GM18517 (cell line): ENCODE measurements at regions not wholly inside any gene's neighbourhood (a gene's known extent, or its start where the extent isn't known, plus 50 kb on each side); places are given as distances from the start of the nearest gene placed in this dataset.

Experiments used
- ATAC-seq: cut with Tn5 transposase; IDR thresholded peaks from one replicate; pipeline ENCODE4 v1.9.1; 2021; ENCODE audit warnings: mild to moderate bottlenecking, moderate library complexity; ENCODE audit not compliant: unreplicated experiment

GRCh38 chr13:90402613-90403012, 944.9 kb upstream of the MIR17HG start:
- no peak for ATAC-seq

- no peak for ATAC-seq
Observed at GRCh38 chr13:90403330-90404082, 944.0 kb upstream of the MIR17HG start.

DNA sequence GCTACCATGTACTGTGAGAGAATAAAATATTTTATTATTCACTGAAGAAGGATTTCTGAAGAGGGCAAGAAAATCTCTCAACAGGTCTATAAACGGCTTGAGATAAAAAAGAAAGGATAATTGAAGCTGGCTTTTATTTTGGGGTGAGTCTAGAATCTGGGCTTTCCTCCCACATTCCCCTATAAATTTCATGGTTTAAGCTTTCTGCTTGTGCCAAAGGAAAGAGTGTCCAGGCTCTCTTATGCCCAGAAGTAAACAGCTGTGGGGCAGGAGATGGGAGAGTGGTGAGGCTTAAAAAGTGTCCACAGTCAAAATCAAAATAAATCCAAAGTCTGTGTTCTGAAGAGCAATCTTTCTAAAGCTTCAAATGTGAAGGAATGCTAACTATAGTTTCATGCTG, 942.2 kb upstream of the MIR17HG start:
- no peak for ATAC-seq

- no peak for ATAC-seq
Observed at GRCh38 chr13:90412980-90413379, 934.5 kb upstream of the MIR17HG start.

DNA sequence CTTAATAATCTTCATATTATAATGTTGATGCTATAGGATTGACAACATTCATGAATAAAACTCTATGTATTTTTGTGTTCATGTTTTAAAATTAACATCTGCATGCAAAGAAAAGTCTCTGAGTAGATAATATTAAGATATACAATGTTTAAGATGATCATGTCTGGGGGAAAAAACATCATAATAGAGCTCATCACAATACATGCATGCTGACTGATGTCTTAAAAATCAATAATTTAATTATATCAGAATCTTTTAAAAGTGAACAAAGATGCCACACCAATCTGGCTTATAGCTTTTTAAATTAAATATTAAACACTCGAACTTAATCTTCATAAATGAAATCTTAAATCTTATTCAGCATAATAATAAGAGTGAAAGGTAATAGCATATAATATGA, 933.9 kb upstream of the MIR17HG start:
- ATAC-seq = no peak

- ATAC-seq = no peak
Observed at GRCh38 chr13:90414691-90415596, 932.5 kb upstream of the MIR17HG start.

DNA sequence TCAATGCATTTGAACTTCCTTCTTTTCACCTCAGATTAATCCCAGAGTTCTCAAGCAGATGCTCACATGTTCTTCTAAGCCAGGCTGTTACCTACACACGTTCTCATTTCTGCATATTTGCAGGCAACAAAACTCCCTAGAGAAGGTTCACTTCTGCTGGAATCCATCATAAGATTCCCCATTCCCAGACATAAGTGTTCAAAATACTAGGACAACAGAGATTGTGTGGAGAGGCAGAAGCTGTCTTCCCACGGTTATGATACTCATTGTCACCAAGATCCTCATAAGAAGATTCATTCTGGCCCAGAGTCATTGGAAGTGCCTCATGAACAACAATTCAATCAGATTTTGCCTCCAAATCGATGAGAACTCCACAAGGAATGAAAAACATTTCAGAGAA, 931.6 kb upstream of the MIR17HG start:
- ATAC-seq = no peak

DNA sequence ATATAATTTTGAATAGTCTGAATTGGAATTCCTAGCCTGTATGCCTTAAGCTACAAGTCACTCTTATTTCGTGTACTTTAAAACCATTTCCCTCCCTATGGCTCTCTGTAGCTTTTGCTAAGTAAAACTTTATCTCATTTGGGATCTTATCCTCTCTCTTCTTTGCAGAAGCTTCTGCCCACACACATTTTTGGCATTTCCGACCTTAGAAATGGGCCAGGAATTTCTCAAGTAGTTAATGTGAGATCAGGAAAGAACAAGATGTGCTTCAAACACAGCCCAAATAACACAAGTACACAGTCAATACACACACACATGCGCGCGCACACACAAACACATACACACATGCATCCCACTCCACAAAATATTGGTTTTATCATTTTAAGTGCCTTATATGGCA, 931.0 kb upstream of the MIR17HG start:
- no peak for ATAC-seq

GRCh38 chr13:90416938-90417337, 930.5 kb upstream of the MIR17HG start:
- no peak for ATAC-seq

- no peak for ATAC-seq
Observed at GRCh38 chr13:90420683-90421082, 926.8 kb upstream of the MIR17HG start.

GRCh38 chr13:90427322-90428272, 919.9 kb upstream of the MIR17HG start:
- ATAC-seq = no peak

- no peak for ATAC-seq
Observed at GRCh38 chr13:90428522-90429210, 918.8 kb upstream of the MIR17HG start.

DNA sequence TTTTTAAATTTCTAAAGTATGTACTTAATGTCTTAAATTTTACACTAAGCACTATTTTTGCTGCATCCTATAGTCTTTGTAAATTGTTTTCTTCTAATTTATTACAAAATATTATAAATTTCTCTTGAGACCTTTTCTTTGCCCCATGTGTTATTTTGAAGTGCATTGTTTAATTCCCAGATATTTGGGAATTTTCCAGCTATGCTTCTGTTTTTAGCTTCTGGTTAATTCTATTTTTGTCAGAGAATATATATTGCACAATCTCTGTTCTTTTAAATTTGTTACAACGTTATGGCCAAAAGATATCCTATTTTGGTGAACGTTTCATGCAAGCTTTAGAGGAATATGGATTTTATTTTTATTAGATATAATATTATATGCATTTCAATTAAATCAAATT, 917.4 kb upstream of the MIR17HG start:
- no peak for ATAC-seq

DNA sequence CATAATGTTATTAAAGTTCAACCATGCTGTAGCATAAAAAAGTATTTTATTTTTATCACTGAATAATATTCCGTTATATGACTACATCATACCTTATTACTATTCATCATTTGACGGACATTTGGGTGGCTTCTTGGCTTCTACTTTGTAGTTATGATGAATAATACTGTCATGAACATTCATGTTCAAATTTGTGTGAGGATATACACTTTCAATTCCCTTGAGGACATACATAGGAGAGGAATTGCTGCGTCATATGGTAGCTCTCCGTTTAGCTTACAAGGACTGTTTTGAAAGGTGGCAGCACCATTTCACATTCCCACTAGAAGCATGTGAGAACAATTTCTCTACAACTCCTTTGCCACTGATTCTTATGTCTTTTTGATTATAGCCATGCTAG, 910.8 kb upstream of the MIR17HG start:
- ATAC-seq = no peak

DNA sequence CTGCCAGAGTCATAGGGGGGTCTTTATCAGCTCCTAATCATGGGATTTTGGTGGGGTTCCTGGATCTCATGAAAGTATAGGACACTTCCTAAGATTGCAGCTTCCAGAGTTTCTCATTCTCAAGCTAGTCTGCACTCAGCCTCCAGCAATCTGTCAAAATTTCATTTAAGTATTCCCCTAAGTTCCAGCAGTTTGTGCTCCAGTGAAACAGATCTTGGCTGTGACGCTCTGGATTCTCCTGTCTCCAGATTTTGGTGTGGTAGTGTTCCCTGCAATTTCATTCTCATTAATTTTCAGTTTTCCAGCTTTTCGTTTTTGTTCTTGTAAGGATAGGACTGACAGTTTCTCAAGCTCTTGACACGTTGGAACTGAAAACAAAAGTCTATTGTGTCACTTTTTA, 908.9 kb upstream of the MIR17HG start:
- no peak for ATAC-seq

GRCh38 chr13:90443268-90443667, 904.2 kb upstream of the MIR17HG start:
- no peak for ATAC-seq

DNA sequence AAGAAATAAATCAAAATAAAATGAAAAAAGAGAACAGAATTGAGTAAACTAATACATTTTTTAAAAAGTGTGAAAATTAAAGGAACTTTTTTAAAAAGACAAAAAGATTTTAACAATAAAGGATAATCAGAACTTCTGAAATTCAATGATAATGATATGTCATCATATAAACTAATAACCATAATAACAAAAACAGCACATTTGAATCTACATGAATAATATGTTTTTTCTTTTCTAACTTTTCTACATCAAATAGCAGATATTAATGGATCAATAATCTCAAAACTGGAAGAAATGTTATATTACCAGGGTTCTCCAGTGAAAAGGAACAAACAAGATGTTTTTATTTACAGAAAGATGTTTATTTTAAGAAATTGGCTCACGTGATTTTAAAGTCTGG, 903.3 kb upstream of the MIR17HG start:
- no peak for ATAC-seq

DNA sequence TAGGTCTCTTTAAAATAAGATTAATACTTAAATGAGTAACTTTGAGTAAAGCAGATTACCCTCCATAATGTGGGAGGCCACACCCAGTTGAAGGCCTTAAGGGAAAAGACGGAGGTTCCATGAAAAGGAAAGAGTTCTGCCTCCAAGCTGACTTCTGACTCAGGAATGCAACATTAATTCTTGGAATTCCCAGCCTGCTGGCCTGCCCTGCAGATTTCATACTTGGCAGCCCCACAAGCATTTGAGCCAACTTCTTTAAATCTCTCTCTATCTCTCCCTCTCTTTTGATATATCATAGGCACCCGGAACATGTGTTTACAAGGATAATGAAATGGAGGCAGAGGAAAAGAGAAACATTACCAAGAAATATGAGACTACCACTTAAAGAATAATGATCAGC, 902.3 kb upstream of the MIR17HG start:
- no peak for ATAC-seq

DNA sequence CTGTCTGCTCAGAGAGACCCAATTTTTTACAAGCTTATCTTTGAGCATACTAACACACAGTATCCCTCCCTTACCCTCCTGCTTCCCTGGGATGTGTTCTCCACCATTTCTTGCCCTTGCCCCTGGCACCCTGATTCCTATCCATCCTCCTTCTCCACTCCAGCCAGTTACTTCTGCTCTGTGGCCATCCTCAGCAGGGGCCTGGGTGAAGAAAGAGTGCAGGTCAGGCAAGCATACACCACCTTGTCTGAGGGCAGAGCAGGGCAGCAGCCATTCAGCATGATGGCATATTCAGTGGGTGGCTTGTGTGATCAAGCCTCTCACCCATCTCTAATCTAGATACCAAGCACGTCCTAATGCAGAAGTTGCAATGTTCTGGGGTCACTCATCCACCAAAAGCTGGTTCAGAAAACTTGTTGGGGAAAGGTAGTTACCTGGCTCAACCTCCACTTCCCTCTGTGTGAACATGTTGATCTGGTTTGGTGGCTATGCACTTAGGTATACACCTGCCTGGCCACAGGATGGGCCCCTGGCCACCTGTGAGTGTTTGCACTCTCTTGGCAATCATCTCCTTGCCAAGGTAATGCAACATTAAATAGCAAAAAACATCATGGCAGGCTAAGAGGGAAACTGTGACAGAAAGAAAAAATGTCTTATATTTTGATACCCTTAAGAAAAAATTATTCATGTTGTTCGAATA, 900.3 kb upstream of the MIR17HG start:
- ATAC-seq = no peak

GRCh38 chr13:90447734-90448101, 899.8 kb upstream of the MIR17HG start:
- ATAC-seq = no peak
